Prostate gland (tissue), 2 donors: ENCODE measurements at regions not wholly inside any gene's neighbourhood (a gene's known extent, or its start where the extent isn't known, plus 50 kb on each side); places are given as distances from the start of the nearest gene placed in this dataset.

Source experiments
- DNase-seq: peaks from one replicate; pipeline ENCODE4 v3.0.0-alpha.2; 2019; ENCODE audit warnings: low spot score
- H3K27ac ChIP-seq, 2 donors: fragments of 200-600 bp; sonication (generic); 2 replicates each; pipeline ENCODE4 v1.5.1; 2017 to 2019
- H3K27me3 ChIP-seq: fragments of 200-600 bp; sonication (generic); replicated peaks from 2 replicates; pipeline ENCODE4 v1.5.1; 2019; ENCODE audit not compliant: insufficient read depth
- H3K36me3 ChIP-seq, 2 donors: fragments of 200-600 bp; sonication (generic); 1 replicate in 1 of 2; 2 replicates in 1 of 2; pipeline versions ENCODE4 v1.5.1 to v1.8.1; 2017 to 2019
- H3K4me1 ChIP-seq: fragments of 200-600 bp; sonication (generic); replicated peaks from 2 replicates; pipeline ENCODE4 v1.5.1; 2019
- H3K4me3 ChIP-seq, 2 donors: fragments of 200-600 bp; sonication (generic); 2 replicates each; pipeline ENCODE4 v1.5.1; 2017 to 2019
- H3K9me3 ChIP-seq: fragments of 200-600 bp; sonication (generic); 2 replicates; pipeline ENCODE4 v1.5.1; 2017
- CTCF ChIP-seq, 4 experiments: fragments of 200-600 bp in 2 of 4; fragments of 450-650 bp in 2 of 4; sonication (generic) in 2 of 4; IDR thresholded peaks; 1 replicate in 3 of 4; 2 replicates in 1 of 4; pipeline ENCODE4 v1.5.1; 2016 to 2019; ENCODE audit warnings: antibody characterized with exemption in 4 of 4, mild to moderate bottlenecking in 2 of 4, moderate library complexity in 2 of 4
- POLR2A ChIP-seq: fragments of 450-650 bp; IDR thresholded peaks from one replicate; pipeline ENCODE4 v1.6.1; 2016; ENCODE audit warnings: antibody characterized with exemption, mild to moderate bottlenecking
- POLR2AphosphoS5 ChIP-seq: sonication (generic); formaldehyde crosslinking; IDR thresholded peaks from one replicate; pipeline ENCODE4 v1.6.1; 2017; ENCODE audit warnings: antibody characterized with exemption
- WGBS: methylation state at CpG from one replicate; pipeline ENCODE4 v1.1.5; 2018; 5-methylcytosine and 5-hydroxymethylcytosine counted together
- intact Hi-C: fragments of 100-400 bp; cut with DNase I; formaldehyde crosslinking; loops from one replicate; pipeline ENCODE4 v1.14.2; 2022

GRCh38 chr10:111481866-111482265, 405.0 kb downstream of the ADRA2A start:
- Histone ChIP-seq H3K9me3 (no peaks in the 10 kb centered on the region), H3K36me3 (no peaks in the 10 kb centered on the region), H3K4me1 (no peaks in the 10 kb centered on the region), H3K27me3 (no peaks in the 10 kb centered on the region), H3K4me3 (no peak overlapping the region), H3K27ac (no peak overlapping the region)
- WGBS, result 82% methylated on average over 2 of the region's 2 CpGs
- no peak for TF ChIP-seq POLR2AphosphoS5
- no peak for TF ChIP-seq POLR2A
- no peak for TF ChIP-seq CTCF (IDR thresholded peaks at IDR 0.05)
- intact Hi-C loops, result no loop called here
- no peak for DNase-seq

GRCh38 chr10:111482621-111483216, 405.9 kb downstream of the ADRA2A start:
- 80% methylated on average over 5 of the region's 5 CpGs for WGBS
- Histone ChIP-seq H3K4me1 (no peaks in the 10 kb centered on the region), H3K9me3 (no peaks in the 10 kb centered on the region), H3K27ac (no peak overlapping the region), H3K27me3 (no peaks in the 10 kb centered on the region), H3K36me3 (no peaks in the 10 kb centered on the region), H3K4me3 (no peak overlapping the region)
- DNase-seq, result no peak
- no peak for TF ChIP-seq POLR2AphosphoS5
- TF ChIP-seq CTCF (IDR thresholded peaks at IDR 0.05), result no peak
- intact Hi-C loops, result no loop called here

GRCh38 chr10:111485767-111486166, 408.9 kb downstream of the ADRA2A start:
- Histone ChIP-seq H3K9me3 (no peaks in the 10 kb centered on the region), H3K4me3 (no peak overlapping the region), H3K4me1 (no peaks in the 10 kb centered on the region), H3K36me3 (no peaks in the 10 kb centered on the region), H3K27ac (no peak overlapping the region), H3K27me3 (no peaks in the 10 kb centered on the region)
- TF ChIP-seq POLR2A (no peak), POLR2AphosphoS5 (no peak), CTCF (IDR thresholded peaks at IDR 0.05) (no peak)
- DNase-seq, result no peak
- intact Hi-C loops, result no loop called here
- 75% methylated on average over 3 of the region's 3 CpGs for WGBS

- 88% methylated on average over 1 of the region's 1 CpG for whole genome bisulfite sequencing
- Histone ChIP-seq H3K4me3 (no peak overlapping the region), H3K4me1 (no peaks in the 10 kb centered on the region), H3K36me3 (no peaks in the 10 kb centered on the region), H3K27me3 (no peaks in the 10 kb centered on the region), H3K9me3 (no peaks in the 10 kb centered on the region), H3K27ac (no peak overlapping the region)
- no peak for DNase-seq
- intact Hi-C loops, result no loop called here
- TF ChIP-seq CTCF (IDR thresholded peaks at IDR 0.05) (no peak), POLR2A (no peak), POLR2AphosphoS5 (no peak)
Observed at GRCh38 chr10:111486346-111486745, 409.5 kb downstream of the ADRA2A start.

GRCh38 chr10:111488668-111489067, 411.8 kb downstream of the ADRA2A start:
- Histone ChIP-seq H3K27ac (no peak overlapping the region), H3K36me3 (no peaks in the 10 kb centered on the region), H3K9me3 (no peaks in the 10 kb centered on the region), H3K4me3 (no peak overlapping the region), H3K4me1 (no peaks in the 10 kb centered on the region), H3K27me3 (no peaks in the 10 kb centered on the region)
- WGBS, result 18% methylated on average over 2 of the region's 2 CpGs
- intact Hi-C loops, result no loop called here
- TF ChIP-seq POLR2AphosphoS5, result no peak
- TF ChIP-seq CTCF (IDR thresholded peaks at IDR 0.05), result no peak
- TF ChIP-seq POLR2A, result no peak
- DNase-seq, result no peak
